ENCODE measurements at regions not wholly inside any gene's neighbourhood (a gene's known extent, or its start where the extent isn't known, plus 50 kb on each side); places are given as distances from the start of the nearest gene placed in this dataset.
A peak's percentile ranks its signal among the peaks of the same experiment; 100 is the strongest.

DNA sequence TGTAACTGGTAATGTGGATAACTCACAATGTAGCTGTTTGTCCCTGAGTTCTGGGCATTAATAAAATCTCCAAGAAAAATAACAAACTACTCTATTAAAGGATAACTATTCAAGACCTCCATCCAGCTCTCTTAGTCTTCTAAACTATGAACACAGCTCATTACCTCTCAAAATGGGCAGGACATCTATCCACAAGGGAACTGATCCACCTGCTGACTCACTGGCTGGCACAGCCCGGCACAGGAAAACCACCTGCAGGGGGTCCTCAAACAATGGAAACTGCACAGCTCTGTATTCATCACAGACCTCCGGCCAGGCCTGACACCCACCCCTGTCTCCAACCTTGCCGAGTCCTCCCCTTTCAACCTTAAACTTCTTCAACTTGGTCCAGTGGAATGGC is 255.4 kb downstream of the TJP1 start (continued):
- no peak for TF ChIP-seq HOXA7 (CRISPR knock-in tag; IDR thresholded peaks at IDR 0.05)
- TF ChIP-seq, protein P1, sequence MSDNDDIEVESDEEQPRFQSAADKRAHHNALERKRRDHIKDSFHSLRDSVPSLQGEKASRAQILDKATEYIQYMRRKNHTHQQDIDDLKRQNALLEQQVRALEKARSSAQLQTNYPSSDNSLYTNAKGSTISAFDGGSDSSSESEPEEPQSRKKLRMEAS (IDR thresholded peaks at IDR 0.05) = no peak

DNA sequence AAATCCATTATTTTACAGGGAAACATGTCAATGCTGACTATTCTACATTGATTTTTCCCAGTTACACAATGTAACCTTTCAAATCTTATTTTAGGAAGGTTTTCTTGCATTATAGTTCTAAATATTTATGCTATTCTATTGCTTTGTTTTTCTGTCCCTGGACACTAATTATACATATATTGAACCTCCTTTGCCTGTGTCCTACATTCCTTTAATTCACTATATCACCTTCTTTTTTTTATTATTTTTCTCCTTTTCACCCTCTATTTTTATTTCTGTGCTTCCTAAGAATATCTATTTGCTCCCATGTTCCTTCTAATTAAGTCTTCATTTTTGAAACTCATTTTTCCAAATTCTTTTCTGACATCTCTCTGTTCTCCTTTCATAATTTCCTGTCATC is 259.2 kb downstream of the TJP1 start:
- Histone ChIP-seq H3K4me1 (no peaks in the 10 kb centered on the region), H3K27ac (no peak overlapping the region), H3K4me3 (no peak overlapping the region), H3K9me3 (peaks cover 10% of the 10 kb centered on the region; the same call in 1 of the 3 replicates), H3K4me2 (no peak overlapping the region)
- ATAC-seq (no peak), DNase-seq (ENCODE audit: low read depth in 1 of 2, low spot score in 1 of 2) (no peak), FAIRE-seq (no peak)
- ChIA-PET CTCF (interaction anchor here (1.3 kb wide), 1 partner anchor 423 kb away, joined by 3 read pairs; no protein-coding TSS in a partner anchor), POLR2A (no interaction called here)
- TF ChIP-seq NPAS2 (CRISPR knock-in tag; IDR thresholded peaks at IDR 0.05; ENCODE audit: borderline replicate concordance) (no peak), SMC3 (IDR thresholded peaks at IDR 0.05) (no peak), TP53 (CRISPR knock-in tag; IDR thresholded peaks at IDR 0.05) (no peak), HOXA7 (CRISPR knock-in tag; IDR thresholded peaks at IDR 0.05) (no peak), JUNB (IDR thresholded peaks at IDR 0.05) (no peak), FOSB (CRISPR knock-in tag; IDR thresholded peaks at IDR 0.05) (no peak), CHD2 (IDR thresholded peaks at IDR 0.05; ENCODE audit: low read length, partially characterized antibody) (no peak), HDAC2 (IDR thresholded peaks at IDR 0.05) (no peak), NFE2L2 (conservative IDR thresholded peaks at IDR 0.05; ENCODE audit: low read length) (no peak), SREBF2 (IDR thresholded peaks at IDR 0.05) (no peak), EP300 (IDR thresholded peaks at IDR 0.05) (no peak), HEYL (CRISPR knock-in tag; IDR thresholded peaks at IDR 0.05) (no peak)
- TF ChIP-seq, protein P2, sequence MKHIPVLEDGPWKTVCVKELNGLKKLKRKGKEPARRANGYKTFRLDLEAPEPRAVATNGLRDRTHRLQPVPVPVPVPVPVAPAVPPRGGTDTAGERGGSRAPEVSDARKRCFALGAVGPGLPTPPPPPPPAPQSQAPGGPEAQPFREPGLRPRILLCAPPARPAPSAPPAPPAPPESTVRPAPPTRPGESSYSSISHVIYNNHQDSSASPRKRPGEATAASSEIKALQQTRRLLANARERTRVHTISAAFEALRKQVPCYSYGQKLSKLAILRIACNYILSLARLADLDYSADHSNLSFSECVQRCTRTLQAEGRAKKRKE (CRISPR knock-in tag; IDR thresholded peaks at IDR 0.05; ENCODE audit: low read depth) = no peak

DNA sequence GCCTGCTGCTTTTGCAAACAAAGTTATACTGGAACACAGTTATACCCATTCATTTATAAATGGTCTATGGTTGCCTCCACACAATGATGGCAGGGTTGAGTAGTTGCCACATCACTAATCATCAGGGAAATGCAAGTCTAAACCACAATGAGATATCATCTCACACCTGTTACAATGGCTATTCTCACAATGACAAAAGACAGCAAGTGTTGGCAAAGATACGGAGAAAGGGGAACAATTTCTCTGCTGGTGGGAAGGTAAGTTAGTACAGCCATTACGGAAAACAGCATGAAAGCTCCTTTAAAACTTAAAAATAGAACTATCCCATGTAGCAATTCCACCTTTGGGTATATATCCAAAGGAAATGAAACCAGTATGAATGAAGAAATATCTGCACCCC is 261.4 kb downstream of the TJP1 start:
- no peaks in the 10 kb centered on the region for H3K4me1 ChIP-seq
- 79% methylated on average over 2 of the region's 2 CpGs for WGBS (ENCODE audit: missing lambda C conversion rate)
- TF ChIP-seq HDAC2 (IDR thresholded peaks at IDR 0.05) (no peak), CBX8 (IDR thresholded peaks at IDR 0.05) (no peak), FOSB (CRISPR knock-in tag; IDR thresholded peaks at IDR 0.05) (no peak), KDM1A (IDR thresholded peaks at IDR 0.05; ENCODE audit: low read depth) (no peak), FOXS1 (CRISPR knock-in tag; IDR thresholded peaks at IDR 0.05) (no peak)
- TF ChIP-seq, protein P3, sequence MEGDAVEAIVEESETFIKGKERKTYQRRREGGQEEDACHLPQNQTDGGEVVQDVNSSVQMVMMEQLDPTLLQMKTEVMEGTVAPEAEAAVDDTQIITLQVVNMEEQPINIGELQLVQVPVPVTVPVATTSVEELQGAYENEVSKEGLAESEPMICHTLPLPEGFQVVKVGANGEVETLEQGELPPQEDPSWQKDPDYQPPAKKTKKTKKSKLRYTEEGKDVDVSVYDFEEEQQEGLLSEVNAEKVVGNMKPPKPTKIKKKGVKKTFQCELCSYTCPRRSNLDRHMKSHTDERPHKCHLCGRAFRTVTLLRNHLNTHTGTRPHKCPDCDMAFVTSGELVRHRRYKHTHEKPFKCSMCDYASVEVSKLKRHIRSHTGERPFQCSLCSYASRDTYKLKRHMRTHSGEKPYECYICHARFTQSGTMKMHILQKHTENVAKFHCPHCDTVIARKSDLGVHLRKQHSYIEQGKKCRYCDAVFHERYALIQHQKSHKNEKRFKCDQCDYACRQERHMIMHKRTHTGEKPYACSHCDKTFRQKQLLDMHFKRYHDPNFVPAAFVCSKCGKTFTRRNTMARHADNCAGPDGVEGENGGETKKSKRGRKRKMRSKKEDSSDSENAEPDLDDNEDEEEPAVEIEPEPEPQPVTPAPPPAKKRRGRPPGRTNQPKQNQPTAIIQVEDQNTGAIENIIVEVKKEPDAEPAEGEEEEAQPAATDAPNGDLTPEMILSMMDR (IDR thresholded peaks at IDR 0.05) = no peak
- no peak for ATAC-seq
- H3K4me2 ChIP-seq = no peak overlapping the region
- POLR2A ChIA-PET = no interaction called here
- H3K4me3 ChIP-seq = no peak overlapping the region
- no peak for FAIRE-seq
- no peak for DNase-seq (ENCODE audit: low read depth in 1 of 2, low spot score in 1 of 2)
- CTCF ChIA-PET = interaction anchor here (1.2 kb wide), 1 partner anchor 11 kb away, joined by 3 read pairs; no protein-coding TSS in a partner anchor
- H3K9me3 ChIP-seq = peaks cover 10% of the 10 kb centered on the region; the same call in 1 of the 3 replicates
- H3K27ac ChIP-seq = no peak overlapping the region

DNA sequence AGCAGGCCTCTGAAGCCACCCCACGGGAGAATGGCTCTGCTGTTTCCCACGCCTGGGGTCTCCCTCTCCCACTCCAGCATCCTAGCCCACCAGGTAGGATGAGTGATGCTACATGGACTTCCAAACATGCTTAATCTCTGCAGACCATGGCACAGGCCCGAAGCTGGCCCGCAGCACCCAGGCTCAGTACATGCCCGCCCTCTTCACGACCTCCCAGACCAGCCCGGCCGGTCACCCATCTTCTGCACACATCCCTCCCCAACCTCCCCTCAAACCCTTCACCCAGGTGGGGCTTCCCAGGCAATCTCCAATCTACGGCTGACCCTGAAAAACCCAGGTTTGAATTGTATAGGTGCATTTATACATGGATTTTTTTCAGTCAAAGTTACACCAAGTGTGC is 264.0 kb downstream of the TJP1 start:
- no peak overlapping the region for H3K4me2 ChIP-seq
- no peak overlapping the region for H3K27ac ChIP-seq
- no peak for DNase-seq (ENCODE audit: low read depth in 1 of 2, low spot score in 1 of 2)
- TF ChIP-seq HOXB13 (CRISPR knock-in tag; IDR thresholded peaks at IDR 0.05; ENCODE audit: low read depth) (no peak), FOSB (CRISPR knock-in tag; IDR thresholded peaks at IDR 0.05) (no peak), NPAS2 (CRISPR knock-in tag; IDR thresholded peaks at IDR 0.05; ENCODE audit: borderline replicate concordance) (no peak), MAZ (IDR thresholded peaks at IDR 0.05; ENCODE audit: borderline replicate concordance, low read depth, low read length) (no peak), BHLHE40 (IDR thresholded peaks at IDR 0.05; ENCODE audit: low read depth, low read length) (no peak), RAD21 (conservative IDR thresholded peaks at IDR 0.05 in 1 of 2, IDR thresholded peaks at IDR 0.05 in 1 of 2) (no peak)
- TF ChIP-seq, protein P3 (IDR thresholded peaks at IDR 0.05) = no peak
- no peaks in the 10 kb centered on the region for H3K4me1 ChIP-seq
- WGBS (ENCODE audit: missing lambda C conversion rate) = 56% methylated on average over 9 of the region's 9 CpGs
- H3K4me3 ChIP-seq = no peak overlapping the region
- H3K9me3 ChIP-seq = peaks cover 4% of the 10 kb centered on the region; the same call in 1 of the 3 replicates
- POLR2A ChIA-PET = no interaction called here
- CTCF ChIA-PET = no interaction called here
- FAIRE-seq = no peak
- peak in 1 of 2 experiments; percentile 49; a peak in 2 of 6 replicates for ATAC-seq
